ENCODE measurements at regions not wholly inside any gene's neighbourhood (a gene's known extent, or its start where the extent isn't known, plus 50 kb on each side); places are given as distances from the start of the nearest gene placed in this dataset.
"Not testable (repeated sequence)": the region's sequence is repeated elsewhere in the genome, so short reads cannot be mapped to it uniquely, and the experiment has no call there.

DNA sequence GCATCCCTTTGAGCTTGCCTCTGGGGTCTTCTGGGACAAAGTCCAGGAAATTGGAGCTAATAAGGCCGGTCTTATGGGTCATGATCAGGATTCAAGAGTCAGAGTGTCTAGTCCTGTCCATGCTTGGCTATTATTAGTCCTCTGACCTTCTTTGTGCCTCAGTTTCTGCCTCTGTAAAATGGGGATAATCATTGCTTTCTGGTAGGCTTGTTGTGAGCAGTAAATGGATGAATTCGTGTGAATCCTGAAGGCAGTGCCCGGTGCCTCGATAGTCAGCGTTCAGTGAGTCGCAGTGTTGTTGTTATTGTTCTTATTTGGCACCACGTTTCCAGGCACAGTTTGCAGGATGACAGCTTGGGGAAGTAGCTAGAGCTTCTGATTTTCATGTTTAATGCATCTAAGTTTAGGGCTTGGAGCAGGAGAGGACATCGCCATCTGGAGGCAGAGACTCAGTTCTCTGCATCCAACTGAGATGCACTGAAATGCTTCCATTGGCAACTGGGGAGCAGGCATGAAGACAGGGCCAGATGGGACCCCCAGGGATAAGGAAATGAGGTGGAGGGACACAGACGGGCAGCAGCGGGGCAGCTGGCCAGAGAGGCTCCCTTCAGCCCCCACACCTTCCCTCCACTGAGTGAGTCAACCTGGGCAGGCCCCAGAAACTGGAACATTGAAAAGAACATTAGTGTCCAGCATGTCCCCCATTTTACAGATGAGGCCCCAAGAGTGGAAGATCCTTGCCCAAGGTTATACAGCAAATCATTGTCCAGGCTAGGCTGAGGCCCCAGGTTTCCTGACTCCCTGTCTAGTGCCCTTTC lies 160.3 kb downstream of the PTPRU start:
- DNase-seq: no peak

DNA sequence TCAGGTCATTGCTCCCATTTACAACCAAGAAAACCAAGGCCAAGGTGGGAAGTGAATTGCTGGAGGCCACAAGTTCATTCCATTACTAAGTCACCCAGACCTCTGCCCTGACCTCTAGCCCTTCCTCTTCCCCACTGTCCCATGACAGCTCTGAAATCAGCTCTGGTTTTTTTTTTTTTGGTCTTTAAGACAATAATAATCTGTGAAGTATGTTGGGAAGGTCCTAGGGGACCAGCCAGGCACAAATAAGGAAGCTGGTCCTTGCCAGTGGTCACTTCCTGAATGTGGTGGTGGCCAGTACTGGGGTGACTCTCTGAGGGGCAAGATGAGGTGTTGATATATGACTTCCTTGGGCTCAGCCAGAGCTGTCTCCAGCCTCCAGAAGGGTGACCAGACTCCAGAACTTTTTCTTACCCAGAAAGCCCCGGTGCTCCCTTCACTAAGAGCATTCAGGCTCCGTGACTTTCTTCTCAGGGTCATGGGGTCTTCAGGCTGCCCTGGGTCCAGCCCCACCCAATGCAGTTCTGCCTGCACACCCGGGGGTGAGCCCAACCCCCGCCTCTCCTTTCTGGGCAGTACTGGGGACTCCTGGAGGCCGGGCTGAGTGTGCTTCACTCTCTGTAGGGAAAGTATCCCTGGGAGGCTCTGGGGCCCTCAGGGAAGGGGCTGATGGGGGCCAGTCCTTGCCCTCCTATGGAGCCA lies 159.6 kb downstream of the PTPRU start:
- DNase-seq: no peak

DNA sequence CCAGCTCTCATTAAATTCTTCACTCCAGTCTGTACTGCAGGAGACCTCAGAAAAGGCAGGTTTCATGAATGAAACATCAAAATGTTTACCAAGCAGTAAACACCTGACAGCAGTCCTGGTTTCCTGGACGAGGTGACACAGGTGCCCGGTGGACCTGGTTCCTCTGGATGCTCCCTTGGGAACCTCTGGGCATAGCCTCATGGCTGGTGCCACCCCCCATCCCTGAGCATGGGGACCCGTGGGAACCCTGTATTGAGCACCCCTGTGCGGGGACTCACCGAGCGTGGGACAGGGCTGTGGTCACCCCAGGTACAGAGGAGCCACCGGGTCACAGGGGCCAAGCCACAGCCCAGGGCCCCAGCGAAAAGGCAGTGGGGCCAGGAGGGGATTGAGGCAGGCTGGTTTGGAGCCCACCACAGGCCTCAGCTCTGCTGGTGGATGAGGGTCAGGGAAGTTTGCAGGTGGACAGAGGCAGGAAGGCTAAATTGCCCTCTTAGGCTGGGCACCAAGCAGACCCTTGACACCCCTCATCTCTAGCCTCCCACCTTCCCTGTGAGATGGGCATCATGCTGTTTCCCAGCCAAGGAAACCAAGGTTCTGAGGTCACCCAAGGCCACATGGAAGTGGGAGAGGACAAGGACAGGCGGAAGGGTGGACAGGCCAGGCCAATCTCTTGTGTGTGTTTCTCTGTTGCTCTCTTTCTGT lies 158.4 kb downstream of the PTPRU start:
- DNase-seq: no peak

DNA sequence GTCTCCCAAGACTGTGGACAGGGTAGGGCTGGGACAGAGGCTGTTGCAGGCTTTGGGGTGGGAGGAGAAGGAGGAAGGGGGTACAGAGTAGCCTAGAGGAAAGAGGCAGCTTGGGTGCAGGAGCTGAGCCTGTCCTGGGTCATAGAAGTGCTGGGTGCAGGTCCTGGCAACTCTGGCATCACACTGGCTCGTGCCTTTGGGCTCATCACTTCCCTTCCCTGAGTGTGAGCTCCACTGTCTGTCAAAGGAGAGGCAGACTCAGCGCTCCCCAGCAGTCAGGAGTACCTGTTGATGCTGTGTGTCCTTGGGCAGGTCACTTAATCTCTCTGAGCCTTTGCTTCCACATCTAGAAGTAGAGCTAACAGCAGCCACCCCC lies 157.1 kb downstream of the PTPRU start:
- DNase-seq: no peak

DNA sequence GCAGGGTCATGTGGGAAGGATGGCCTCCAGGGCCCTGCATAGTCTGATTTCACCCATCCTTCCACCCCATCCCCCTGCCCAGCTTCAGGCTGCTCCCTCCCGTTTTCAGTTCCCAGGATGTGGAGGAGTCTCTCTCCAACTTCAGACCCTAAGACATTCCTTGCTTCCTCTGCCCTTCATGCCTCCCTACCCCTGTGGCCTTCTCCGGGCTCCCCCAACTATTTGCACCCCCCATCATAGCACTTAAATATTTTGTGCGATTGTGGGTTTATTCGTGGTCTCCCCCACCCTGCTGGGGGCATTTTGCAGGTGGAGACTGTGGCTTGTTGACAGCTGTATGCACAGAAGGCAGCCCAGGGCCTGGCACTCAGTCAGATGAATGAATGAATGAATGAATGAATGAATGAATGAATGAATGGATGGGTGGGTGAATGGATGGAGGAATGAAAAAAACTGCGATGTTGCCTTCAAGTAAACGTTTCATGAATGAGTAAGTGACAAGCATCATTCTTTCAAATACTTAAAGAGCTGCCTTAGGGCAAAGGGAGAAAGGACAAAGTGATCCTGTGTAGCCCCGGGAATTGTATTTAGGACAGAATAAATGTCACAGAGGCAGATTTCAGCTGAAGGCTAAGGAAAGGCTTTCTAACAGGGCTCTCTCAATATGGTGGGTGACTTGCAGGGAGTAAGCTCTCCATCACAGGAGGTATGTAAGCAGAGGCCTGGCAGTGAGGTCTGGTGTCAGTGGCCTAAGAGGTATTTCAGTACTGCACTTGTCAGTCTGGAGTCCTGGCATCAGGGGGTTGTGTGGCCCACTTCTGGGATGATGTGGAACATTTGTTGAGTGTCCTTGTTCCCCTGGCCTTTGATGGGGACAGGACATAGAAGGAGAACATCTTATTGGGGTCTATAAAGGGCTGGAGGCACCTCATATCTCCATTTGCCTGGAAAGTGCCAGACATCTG lies 156.4 kb downstream of the PTPRU start:
- DNase-seq: no peak

DNA sequence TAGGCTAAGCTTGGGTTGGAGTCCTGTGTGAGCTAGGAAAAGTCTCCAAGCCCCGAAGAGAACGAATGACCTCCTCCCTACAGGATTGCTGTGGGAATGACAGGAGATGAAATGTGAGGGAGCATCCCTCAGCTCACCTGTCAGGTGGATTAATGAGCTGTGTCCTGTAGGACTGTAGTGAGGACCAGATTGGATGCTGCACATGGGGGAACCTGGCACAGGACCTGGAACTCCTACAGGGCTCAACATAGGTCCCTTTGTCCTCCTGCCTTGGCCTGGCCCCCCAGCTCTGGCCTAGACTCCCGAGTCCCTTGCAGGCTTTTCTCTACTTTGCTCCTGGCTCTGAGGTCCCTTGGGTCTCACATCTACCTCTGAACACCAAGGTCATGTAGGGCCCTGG lies 155.7 kb downstream of the PTPRU start:
- DNase-seq: no peak

DNA sequence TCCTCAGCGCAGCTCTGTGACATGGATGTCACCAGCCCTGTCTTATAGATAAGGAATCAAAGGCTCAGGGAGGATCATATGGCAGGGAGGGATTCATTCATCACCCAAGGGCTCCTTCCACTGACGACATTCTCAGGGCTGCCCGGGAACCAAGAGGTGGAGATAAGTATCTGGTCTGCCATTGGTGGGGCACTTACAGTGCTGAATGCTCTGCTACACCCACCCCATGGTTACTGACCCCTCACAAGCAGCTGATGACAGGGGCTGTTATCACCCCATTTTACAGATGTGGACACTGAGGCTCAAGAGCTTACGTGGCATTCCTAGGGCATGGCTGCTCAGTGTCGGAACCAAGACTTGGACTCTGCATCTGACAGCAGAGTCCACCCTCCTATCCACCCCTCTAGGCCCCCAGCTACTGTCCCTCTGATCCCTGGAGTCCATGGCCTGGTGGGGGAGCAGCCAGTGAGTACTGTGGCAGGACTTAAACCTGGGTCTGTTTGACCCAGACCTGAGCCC lies 155.1 kb downstream of the PTPRU start:
- no peak for DNase-seq

DNA sequence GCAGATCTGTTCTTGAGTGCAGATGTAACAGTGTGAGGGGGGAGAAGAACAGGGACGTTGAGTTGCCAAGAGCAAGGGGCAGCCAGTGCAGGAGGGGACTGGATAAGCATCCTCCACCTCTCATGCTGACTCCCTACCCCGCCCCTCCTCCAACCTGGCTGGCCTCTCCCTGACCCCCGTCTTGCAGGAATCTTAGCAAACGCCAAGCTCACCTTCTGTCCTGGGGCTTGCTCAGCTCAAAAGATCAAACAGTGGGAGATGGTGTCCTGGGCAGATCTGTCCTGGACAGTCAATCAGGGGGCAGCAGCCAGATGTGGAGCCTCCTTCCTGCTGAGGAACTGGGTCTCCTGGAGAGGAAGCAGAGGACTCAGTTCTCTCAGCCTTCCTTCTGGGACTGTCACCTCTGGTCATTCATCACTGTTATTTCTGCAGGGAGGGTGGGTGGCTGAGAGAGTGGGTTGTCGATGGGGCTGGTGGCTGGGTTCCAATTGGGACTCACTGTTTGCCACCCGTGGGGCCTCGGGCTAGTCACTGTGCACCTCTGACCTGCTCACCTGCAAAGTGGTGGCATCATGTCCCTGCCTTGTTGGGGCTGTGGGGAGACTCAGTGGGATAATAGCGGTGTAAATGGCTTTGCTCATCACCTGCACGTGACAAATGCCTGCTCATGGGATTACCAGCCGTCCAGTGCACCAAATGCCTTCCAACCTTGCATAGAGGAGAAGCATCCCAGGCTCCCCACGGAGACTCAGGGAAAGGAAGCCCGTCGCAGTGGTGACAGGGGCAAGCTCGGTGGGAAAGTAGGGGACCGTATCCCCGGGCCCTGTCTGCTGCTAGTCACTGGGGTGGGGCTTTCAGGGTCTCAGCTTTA lies 154.4 kb downstream of the PTPRU start:
- no peak for DNase-seq

DNA sequence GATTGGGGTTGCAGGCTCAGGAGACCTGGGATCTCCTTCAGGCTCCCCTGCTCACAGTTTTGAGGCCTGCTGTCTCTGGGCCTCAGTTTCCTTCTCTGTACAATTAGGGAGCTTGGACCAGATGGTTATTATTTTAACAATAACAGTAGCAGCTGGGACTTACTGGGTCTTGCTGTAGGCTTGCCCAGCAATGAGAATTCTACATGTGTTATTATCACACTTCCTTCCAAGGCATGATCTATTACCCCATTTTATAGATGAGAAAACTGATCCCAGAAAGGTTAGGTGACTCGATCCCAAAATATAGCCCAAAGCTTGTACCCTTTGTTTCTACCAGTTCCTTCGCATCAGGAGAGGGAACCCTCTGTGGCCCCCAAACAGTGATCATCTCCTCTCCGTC lies 153.8 kb downstream of the PTPRU start:
- no peak for DNase-seq

DNA sequence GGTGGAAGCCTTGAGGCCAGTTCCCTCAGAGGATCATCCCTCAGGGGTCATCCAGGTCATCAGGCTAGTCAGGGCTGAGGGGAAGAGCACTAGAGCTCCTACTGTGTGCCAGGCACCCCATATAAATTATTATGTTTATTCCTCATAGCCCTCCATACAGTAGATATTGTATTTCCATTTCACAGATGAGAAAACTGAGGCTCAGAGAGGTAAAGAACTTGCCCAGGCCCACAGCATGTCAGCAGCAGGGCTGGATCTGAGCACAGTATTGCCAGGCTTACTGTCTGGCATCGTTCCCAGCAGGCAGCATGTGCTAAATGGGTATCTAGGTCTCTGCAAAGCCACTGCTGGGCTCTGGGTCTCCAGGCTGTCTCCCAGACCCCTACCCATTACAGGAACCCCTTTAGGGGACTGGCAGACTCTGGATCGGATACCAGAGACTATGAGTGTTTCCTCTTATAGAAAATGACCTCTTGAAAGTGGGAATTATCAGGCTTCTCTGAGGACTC lies 153.3 kb downstream of the PTPRU start:
- no peak for DNase-seq

DNA sequence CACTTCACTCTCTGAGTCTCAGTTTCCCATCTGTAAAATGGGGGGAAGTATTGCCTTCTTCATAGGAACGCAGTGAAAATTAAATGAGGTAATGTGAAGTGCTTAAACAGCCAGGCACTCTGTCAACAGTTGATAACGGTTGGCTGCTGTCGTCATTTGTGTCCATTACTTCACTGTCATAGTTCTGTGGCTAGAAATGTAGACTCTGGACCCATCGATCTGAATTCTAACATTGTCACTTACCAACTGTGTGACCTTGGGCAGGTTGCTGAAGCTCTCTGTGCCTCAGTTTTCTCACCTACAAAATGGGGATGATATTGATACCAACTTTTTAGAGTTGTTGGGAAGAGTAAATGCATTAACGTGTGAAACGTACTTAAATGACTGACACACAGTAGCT lies 152.6 kb downstream of the PTPRU start:
- DNase-seq: no peak

DNA sequence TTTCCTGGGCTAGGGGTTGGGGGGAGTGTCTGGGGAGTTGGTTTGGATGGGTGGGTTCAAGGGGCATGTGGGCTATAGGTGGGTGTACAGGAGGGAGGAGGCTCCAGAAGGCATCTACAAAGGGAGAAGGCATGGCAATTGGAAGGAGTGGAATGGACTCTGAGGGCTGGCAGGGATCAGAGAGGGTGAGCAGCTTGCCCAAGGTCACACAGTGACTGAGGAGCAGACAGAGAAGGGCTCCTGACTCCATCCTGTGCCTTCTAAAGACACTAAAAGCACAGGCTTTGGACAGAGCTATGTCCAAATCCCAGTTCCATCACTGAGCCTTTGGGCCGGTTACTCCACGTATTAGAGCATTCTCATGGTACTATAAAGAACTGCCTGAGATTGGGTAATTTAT lies 151.8 kb downstream of the PTPRU start:
- DNase-seq: no peak

DNA sequence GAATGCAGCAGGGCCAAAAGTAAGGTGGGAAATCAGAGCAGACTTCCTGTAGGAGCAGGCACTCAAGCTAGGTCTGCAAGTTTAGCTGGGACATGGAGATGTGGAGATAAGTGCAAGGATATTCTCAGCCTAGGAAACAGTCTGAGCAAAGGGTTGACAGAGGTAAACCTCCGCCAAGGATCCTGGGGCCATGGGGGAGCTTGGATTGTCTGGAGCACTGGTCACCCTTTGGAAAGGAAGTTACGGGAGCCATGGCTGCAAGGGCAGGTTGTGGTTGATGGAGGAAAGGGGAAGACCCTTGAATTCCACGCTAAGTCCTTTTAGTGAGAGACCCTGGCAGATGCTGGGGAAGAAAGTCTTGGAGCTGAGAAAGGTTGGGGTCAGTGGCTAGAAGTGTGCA lies 150.9 kb downstream of the PTPRU start:
- no peak for DNase-seq

DNA sequence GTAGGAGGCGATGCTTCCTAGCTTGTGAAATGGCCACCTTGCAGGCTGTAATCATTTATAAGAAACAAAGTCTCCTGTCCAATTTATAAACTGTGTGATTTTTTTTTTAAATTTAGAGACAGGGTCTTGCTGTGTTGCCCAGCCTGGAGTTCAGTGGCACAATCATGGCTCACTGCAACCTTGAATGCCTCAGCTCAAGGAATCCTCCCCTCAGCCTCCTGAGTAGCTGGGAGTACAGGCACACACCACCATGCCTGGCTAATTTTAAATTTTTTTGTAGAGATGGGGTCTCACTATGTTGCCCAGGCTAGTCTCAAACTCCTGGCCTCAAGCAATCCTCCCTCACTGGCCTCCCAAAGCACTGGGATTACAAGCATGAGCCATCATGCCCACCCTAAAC lies 150.1 kb downstream of the PTPRU start:
- not testable (repeated sequence) for DNase-seq

DNA sequence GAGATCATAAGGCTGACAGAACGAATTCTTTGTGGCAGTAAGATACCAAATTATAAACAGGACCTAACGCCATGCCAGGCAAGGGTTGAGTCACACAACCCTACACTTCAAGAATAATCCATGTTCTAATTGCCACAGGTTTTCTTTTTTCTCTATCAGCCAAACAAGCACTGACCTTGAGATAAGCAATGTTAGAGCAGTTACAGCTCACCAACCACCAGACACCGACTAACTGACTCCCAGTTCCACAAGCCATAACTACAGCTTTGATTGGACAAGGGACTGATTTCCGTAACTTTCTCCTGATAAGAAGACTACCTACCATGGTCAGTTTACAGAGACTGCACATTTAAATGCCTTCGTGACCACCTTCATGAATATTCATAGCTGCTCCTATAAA lies 149.6 kb downstream of the PTPRU start:
- DNase-seq: no peak

DNA sequence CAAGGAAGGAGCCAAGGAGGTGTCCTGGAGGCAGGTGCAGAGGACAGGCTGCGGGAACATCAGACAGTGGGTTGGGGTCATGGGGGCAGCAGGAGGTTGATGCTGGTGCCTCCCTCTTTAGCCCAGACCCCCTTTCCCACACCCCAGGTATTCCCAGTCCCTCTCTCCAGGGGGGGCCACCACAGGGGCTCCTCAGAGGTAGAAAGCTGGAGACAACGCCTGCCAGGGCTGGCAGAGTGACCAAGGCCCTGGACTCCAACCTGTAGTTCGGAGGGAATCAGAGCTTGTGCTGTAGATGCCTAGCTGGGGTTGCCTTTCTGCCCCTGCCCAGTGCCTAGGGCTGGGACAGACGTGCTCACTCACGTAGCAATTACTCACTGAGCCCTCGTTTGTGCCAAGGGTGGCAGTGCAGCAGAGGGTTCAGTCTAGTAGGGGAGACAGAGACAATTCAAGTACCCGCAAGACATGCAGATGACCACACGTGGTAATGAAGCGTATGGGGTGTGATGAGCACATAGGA lies 148.2 kb downstream of the PTPRU start:
- no peak for DNase-seq

DNA sequence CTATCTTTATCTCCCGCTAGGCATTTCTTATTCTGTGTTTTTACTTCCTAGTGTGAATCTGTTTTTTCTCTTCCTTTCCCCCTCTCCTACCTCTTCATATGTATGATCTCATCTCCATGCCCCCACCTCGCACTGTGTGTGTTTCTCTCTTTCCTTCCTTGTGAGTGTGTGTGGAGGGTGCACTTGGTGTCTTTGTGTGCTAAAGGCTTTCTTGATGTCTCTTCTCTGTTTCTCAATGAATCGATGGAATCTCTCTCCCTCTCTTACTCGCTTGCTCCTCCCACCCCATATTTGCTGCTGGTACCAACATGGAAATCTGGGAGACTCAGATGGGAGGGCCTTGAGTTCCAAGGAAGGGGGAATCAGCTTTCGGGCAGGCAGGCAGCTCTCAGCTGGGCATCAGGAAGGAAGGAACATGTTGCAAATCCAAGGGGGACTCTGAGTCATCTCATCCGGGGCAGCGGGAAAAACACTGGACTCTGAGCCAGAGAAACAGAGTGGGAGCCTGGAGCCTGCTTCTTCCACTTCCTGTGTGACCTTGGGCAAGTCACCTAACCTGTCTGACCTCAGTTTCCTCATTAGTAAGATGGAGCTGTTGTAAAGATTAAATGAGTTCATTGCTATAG lies 147.5 kb downstream of the PTPRU start:
- DNase-seq: no peak

DNA sequence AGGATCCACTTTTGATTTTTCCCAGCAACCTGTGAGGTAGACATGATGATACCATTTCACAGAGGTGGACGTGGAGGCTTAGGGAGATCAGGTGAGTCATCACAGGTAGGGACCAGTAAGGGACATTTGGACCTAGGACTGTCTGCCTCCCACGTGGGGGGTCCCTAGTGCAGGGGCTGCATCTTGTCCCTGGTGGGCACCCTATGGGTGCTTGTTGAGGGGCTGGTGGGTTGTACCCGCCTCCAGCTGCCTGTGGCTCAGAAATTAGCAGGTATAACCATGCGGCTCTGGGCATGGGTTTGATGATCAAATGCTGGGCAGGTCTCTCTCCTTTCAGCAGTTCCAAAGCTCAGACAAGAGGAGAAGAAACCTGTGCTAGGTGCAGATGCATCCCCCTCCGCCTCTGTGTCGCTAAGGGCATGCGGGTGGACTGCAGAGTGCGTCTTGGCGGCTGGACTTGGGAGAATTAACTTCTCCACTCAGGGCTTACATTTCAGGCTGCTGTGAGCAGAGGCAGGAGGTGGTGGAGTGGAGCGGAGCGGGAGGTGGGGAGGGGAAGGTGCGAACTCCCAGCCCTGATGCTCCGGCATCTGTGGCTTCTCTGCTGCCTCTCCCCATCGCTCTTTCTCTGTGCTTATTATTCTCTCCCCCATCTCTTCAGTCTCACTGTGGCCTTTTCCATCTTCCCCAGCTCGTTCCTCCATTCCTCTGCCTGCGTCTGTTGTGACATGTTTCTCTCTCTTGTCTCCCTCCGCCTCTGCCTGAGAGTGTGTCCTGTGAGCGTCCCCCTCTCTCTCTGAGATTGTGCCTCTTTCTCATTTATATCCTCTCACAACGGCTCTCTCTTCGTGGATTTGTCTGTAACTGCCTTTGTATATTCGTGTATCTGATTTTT lies 146.8 kb downstream of the PTPRU start:
- DNase-seq: no peak

DNA sequence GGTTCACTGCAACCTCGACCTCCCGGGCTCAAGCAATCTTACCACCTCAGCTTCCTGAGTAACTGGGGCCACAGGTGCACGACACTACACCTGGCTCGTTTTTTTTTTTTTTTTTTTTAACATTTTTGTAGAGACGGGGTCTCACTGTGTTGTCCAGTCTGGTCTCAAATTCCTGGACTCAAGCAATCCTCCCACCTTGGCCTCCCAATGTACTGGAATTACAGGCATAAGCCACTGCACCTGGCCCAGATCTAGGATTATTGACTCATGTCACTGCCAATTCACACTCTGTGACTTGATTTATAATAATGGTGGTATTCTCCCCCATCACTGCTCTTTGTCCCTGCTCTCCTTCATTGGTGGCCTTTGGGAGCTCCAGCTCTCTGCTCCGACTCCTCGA lies 145.1 kb downstream of the PTPRU start:
- DNase-seq: no peak

DNA sequence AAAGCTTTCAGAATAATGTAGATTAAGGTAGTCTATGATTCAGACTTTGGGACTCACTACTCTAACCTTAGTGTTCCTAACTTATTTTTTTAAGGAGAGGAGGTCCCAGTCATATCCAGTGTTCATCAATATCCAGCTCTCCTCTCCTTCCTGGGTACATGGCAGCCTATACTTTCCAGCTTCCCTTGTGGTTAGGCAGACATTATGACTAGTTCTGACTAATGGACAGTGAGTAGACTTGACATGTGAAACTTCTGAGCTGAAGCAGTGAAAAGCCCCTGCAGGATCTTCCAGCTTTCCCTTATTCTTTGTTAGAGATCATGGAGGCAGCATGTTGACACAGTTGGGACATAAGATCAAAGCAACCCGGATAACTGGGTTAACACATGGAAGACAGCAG lies 144.2 kb downstream of the PTPRU start:
- no peak for DNase-seq

All from activated T-cell treated with anti-CD3 and anti-CD28 coated beads, Interleukin-2, amount 50 U/mL, for 1 hour (primary cell).